Naive thymus-derived CD4-positive, alpha-beta T cell (primary cell): ENCODE measurements at regions not wholly inside any gene's neighbourhood (a gene's known extent, or its start where the extent isn't known, plus 50 kb on each side); places are given as distances from the start of the nearest gene placed in this dataset.

Experiments used
- ATAC-seq: fragments of 150-1000 bp; cut with Tn5 transposase; 2 replicates; pipeline ENCODE4 v1.10.0; 2021; ENCODE audit warnings: mild to moderate bottlenecking, moderate library complexity
- CTCF ChIA-PET: fragments of 350-600 bp; sonication (Branson Sonifier 250); formaldehyde crosslinking; loops from one replicate; lab custom pipeline; 2021; ENCODE audit warnings: antibody characterized with exemption; lab: Charles Lee
- POLR2A ChIA-PET: fragments of 350-600 bp; sonication (Branson Sonifier 250); formaldehyde crosslinking; loops from one replicate; lab custom pipeline; 2021; ENCODE audit warnings: antibody characterized with exemption, inconsistent platforms; lab: Charles Lee
- DNase-seq, 9 donors: peaks; one replicate each; pipeline versions ENCODE4 v3.0.0 to v3.0.0-alpha.2; 2020 to 2022; ENCODE audit warnings: mixed read lengths in 1 of 9
- H3K27ac ChIP-seq: one replicate; pipeline ENCODE4 v1.7.0; 2013; ENCODE audit warnings: mild to moderate bottlenecking, low read depth, low read length, moderate library complexity
- H3K27me3 ChIP-seq, 2 donors: one replicate each; pipeline ENCODE4 v1.7.0; 2013; ENCODE audit warnings: low read length in 2 of 2, mild to moderate bottlenecking in 2 of 2, moderate library complexity in 2 of 2; ENCODE audit not compliant: control insufficient read depth in 2 of 2, insufficient read depth in 2 of 2
- H3K36me3 ChIP-seq, 3 experiments: 1 replicate in 2 of 3; 2 replicates in 1 of 3; pipeline ENCODE4 v1.7.0; 2013; ENCODE audit warnings: low read length in 3 of 3, mild to moderate bottlenecking in 3 of 3, moderate library complexity in 1 of 3; ENCODE audit not compliant: insufficient read depth in 3 of 3, control insufficient read depth in 2 of 3
- H3K4me1 ChIP-seq, 2 donors: one replicate each; pipeline ENCODE4 v1.7.0; 2013; ENCODE audit warnings: low read length in 2 of 2, mild to moderate bottlenecking in 2 of 2, moderate library complexity in 1 of 2; ENCODE audit not compliant: control insufficient read depth in 2 of 2, insufficient read depth in 2 of 2
- H3K4me3 ChIP-seq: 2 replicates; pipeline ENCODE4 v1.7.0; 2013; ENCODE audit warnings: mild to moderate bottlenecking, low read length
- H3K9me3 ChIP-seq, 3 experiments: 1 replicate in 2 of 3; 2 replicates in 1 of 3; pipeline ENCODE4 v1.7.0; 2013; ENCODE audit warnings: low read length in 3 of 3; ENCODE audit not compliant: control insufficient read depth in 2 of 3
- H3K27ac Mint-ChIP-seq, 9 donors: one replicate each; pipeline ENCODE4 v1.8.0; 2020 to 2022; ENCODE audit warnings: mixed read lengths in 9 of 9, mild to moderate bottlenecking in 8 of 9, moderate library complexity in 5 of 9, inconsistent platforms in 2 of 9
- H3K27me3 Mint-ChIP-seq, 5 donors: one replicate each; pipeline ENCODE4 v1.8.0; 2021 to 2022; ENCODE audit warnings: mixed read lengths in 5 of 5, mild to moderate bottlenecking in 1 of 5
- H3K36me3 Mint-ChIP-seq, 5 donors: one replicate each; pipeline ENCODE4 v1.8.0; 2020 to 2022; ENCODE audit warnings: mixed read lengths in 5 of 5, mild to moderate bottlenecking in 3 of 5, inconsistent platforms in 1 of 5
- H3K4me1 Mint-ChIP-seq, 7 donors: one replicate each; pipeline ENCODE4 v1.8.0; 2020 to 2022; ENCODE audit warnings: mixed read lengths in 7 of 7, mild to moderate bottlenecking in 3 of 7, inconsistent platforms in 1 of 7
- H3K4me3 Mint-ChIP-seq, 10 donors: one replicate each; pipeline ENCODE4 v1.8.0; 2020 to 2022; ENCODE audit warnings: mild to moderate bottlenecking in 10 of 10, mixed read lengths in 10 of 10, moderate library complexity in 6 of 10, inconsistent platforms in 2 of 10
- H3K9me3 Mint-ChIP-seq, 11 donors: one replicate each; pipeline ENCODE4 v1.8.0; 2020 to 2022; ENCODE audit warnings: mixed read lengths in 11 of 11, mild to moderate bottlenecking in 4 of 11, inconsistent platforms in 1 of 11, moderate library complexity in 1 of 11
- intact Hi-C, 2 donors: fragments of 100-400 bp; cut with micrococcal nuclease; formaldehyde crosslinking; loops; one replicate each; pipeline ENCODE4 v1.15.1; 2023

GRCh38 chr5:115415143-115415491, 118.7 kb upstream of the CCDC112 start:
- intact Hi-C loops: no loop called here
- no peak for ATAC-seq
- Mint-ChIP-seq H3K4me1 (no peaks in the 10 kb centered on the region), H3K9me3 (no peaks in the 10 kb centered on the region), H3K4me3 (no peak overlapping the region), H3K36me3 (no peaks in the 10 kb centered on the region), H3K27me3 (peaks cover 5 to 28% (median 7%) of the 10 kb centered on the region in 5 donors), H3K27ac (no peak overlapping the region)
- ChIA-PET POLR2A (no interaction called here), CTCF (no interaction called here)
- Histone ChIP-seq H3K4me3 (no peak overlapping the region), H3K27me3 (no peaks in the 10 kb centered on the region), H3K36me3 (no peaks in the 10 kb centered on the region), H3K9me3 (no peaks in the 10 kb centered on the region), H3K27ac (no peak overlapping the region), H3K4me1 (no peaks in the 10 kb centered on the region)
- no peak for DNase-seq

GRCh38 chr5:115414406-115415142, 118.1 kb upstream of the CCDC112 start:
- intact Hi-C loops: no loop called here
- no peak for ATAC-seq
- H3K4me1 Mint-ChIP-seq: no peaks in the 10 kb centered on the region
- no peak overlapping the region for H3K27ac Mint-ChIP-seq
- CTCF ChIA-PET: no interaction called here
- no peak for DNase-seq
- no peaks in the 10 kb centered on the region for H3K36me3 Mint-ChIP-seq
- no peak overlapping the region for H3K4me3 Mint-ChIP-seq
- H3K9me3 Mint-ChIP-seq: no peaks in the 10 kb centered on the region
- Histone ChIP-seq H3K4me3 (no peak overlapping the region), H3K4me1 (no peaks in the 10 kb centered on the region), H3K9me3 (no peaks in the 10 kb centered on the region), H3K27ac (no peak overlapping the region), H3K27me3 (no peaks in the 10 kb centered on the region), H3K36me3 (no peaks in the 10 kb centered on the region)
- POLR2A ChIA-PET: no interaction called here
- peaks cover 5 to 28% (median 9%) of the 10 kb centered on the region in 5 donors for H3K27me3 Mint-ChIP-seq

GRCh38 chr5:115413651-115414050, 117.2 kb upstream of the CCDC112 start:
- H3K27me3 ChIP-seq: no peaks in the 10 kb centered on the region
- POLR2A ChIA-PET: no interaction called here
- H3K4me1 ChIP-seq: no peaks in the 10 kb centered on the region
- H3K36me3 ChIP-seq: no peaks in the 10 kb centered on the region
- H3K27ac ChIP-seq: no peak overlapping the region
- H3K27me3 Mint-ChIP-seq: peaks cover 4 to 30% (median 8%) of the 10 kb centered on the region in 5 donors
- peaks cover 0 to 4% (median 0%) of the 10 kb centered on the region in 11 donors for H3K9me3 Mint-ChIP-seq
- H3K27ac Mint-ChIP-seq: no peak overlapping the region
- intact Hi-C loops: no loop called here
- H3K9me3 ChIP-seq: no peaks in the 10 kb centered on the region
- H3K4me3 Mint-ChIP-seq: no peak overlapping the region
- no peaks in the 10 kb centered on the region for H3K36me3 Mint-ChIP-seq
- H3K4me1 Mint-ChIP-seq: no peaks in the 10 kb centered on the region
- ATAC-seq (no peak), DNase-seq (no peak)
- CTCF ChIA-PET: no interaction called here
- no peak overlapping the region for H3K4me3 ChIP-seq

- ATAC-seq (no peak), DNase-seq (no peak)
- ChIA-PET POLR2A (no interaction called here), CTCF (interaction anchor here (0.7 kb wide), 1 partner anchor 539 kb away, joined by 3 read pairs; no protein-coding TSS in a partner anchor)
- Mint-ChIP-seq H3K4me1 (no peaks in the 10 kb centered on the region), H3K9me3 (peaks cover 0 to 7% (median 0%) of the 10 kb centered on the region in 11 donors), H3K36me3 (peaks cover 0 to 4% (median 0%) of the 10 kb centered on the region in 5 donors), H3K27me3 (peaks cover 9 to 33% (median 21%) of the 10 kb centered on the region in 5 donors), H3K27ac (no peak overlapping the region), H3K4me3 (no peak overlapping the region)
- Histone ChIP-seq H3K9me3 (no peaks in the 10 kb centered on the region), H3K4me3 (no peak overlapping the region), H3K36me3 (no peaks in the 10 kb centered on the region), H3K27me3 (no peaks in the 10 kb centered on the region), H3K27ac (no peak overlapping the region), H3K4me1 (no peaks in the 10 kb centered on the region)
- intact Hi-C loops: no loop called here
Measured at GRCh38 chr5:115409094-115409493, 112.6 kb upstream of the CCDC112 start.

- no peak for DNase-seq
- no peak overlapping the region for H3K4me3 ChIP-seq
- Mint-ChIP-seq H3K27ac (no peak overlapping the region), H3K9me3 (peaks cover 0 to 6% (median 0%) of the 10 kb centered on the region in 11 donors), H3K36me3 (peaks cover 0 to 4% (median 0%) of the 10 kb centered on the region in 5 donors), H3K27me3 (peaks cover 10 to 25% (median 14%) of the 10 kb centered on the region in 5 donors), H3K4me3 (no peak overlapping the region), H3K4me1 (no peaks in the 10 kb centered on the region)
- no peak overlapping the region for H3K27ac ChIP-seq
- ChIA-PET CTCF (no interaction called here), POLR2A (no interaction called here)
- H3K9me3 ChIP-seq: no peaks in the 10 kb centered on the region
- H3K36me3 ChIP-seq: no peaks in the 10 kb centered on the region
- no peak for ATAC-seq
- H3K4me1 ChIP-seq: no peaks in the 10 kb centered on the region
- intact Hi-C loops: no loop called here
- no peaks in the 10 kb centered on the region for H3K27me3 ChIP-seq
Measured at GRCh38 chr5:115402822-115403577, 106.5 kb upstream of the CCDC112 start.

- ChIA-PET CTCF (no interaction called here), POLR2A (no interaction called here)
- no peak overlapping the region for H3K4me3 Mint-ChIP-seq
- H3K27ac Mint-ChIP-seq: no peak overlapping the region
- no peak for DNase-seq
- peaks cover 0 to 4% (median 0%) of the 10 kb centered on the region in 5 donors for H3K36me3 Mint-ChIP-seq
- no peak overlapping the region for H3K4me3 ChIP-seq
- H3K9me3 ChIP-seq: no peaks in the 10 kb centered on the region
- H3K27ac ChIP-seq: no peak overlapping the region
- no peaks in the 10 kb centered on the region for H3K36me3 ChIP-seq
- no peaks in the 10 kb centered on the region for H3K4me1 Mint-ChIP-seq
- H3K4me1 ChIP-seq: no peaks in the 10 kb centered on the region
- no peaks in the 10 kb centered on the region for H3K27me3 ChIP-seq
- no peak for ATAC-seq
- intact Hi-C loops: no loop called here
- peaks cover 7 to 19% (median 10%) of the 10 kb centered on the region in 5 donors for H3K27me3 Mint-ChIP-seq
- H3K9me3 Mint-ChIP-seq: peaks cover 0 to 6% (median 0%) of the 10 kb centered on the region in 11 donors
Measured at GRCh38 chr5:115402092-115402491, 105.6 kb upstream of the CCDC112 start.
